Fibroblast of skin of left quadriceps (primary cell): ENCODE measurements at regions not wholly inside any gene's neighbourhood (a gene's known extent, or its start where the extent isn't known, plus 50 kb on each side); places are given as distances from the start of the nearest gene placed in this dataset.
"Not testable (repeated sequence)": the region's sequence is repeated elsewhere in the genome, so short reads cannot be mapped to it uniquely, and the experiment has no call there.

Experiments used
- DNase-seq, 2 experiments: peaks; one replicate each; pipeline ENCODE4 v3.0.0-alpha.2; 2013; ENCODE audit warnings: low read depth in 2 of 2

DNA sequence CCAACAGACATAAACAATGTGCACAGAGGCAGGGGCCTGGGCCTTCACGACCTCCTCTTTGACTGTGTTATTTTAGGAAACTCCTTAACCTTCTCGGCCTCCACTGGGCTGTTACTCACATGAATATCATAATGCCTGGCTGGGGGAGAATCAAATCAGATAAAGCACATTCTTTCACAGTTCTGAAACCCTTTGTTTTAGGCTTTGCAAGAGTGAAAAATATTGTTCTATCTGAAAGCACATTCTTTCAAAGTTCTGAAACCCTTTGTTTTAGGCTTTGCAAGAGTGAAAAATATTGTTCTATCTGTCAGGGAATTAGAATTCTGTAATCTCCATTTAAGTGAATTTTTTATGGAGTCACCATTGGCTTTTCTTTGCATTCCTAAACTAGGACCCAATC, 50.7 kb upstream of the SYNDIG1 start:
- no peak for DNase-seq

DNA sequence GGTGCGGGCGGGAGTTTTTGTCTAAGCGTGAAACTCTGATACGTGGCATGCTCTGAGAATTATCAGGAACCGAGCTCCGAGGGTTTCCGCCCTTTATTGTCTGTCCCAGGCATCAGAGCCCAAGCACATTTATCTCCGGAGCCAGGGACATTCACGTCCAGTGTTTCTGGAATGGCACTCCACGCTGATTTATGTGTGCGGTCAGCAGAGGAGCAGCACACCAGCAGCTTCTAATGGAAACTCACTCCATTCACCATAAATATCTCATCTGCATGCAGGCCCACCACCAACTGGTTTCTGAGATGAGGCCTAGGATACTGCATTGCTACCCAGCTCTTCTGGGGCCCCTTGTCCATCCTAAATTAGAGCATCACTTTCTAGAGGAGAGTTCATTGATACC, 51.9 kb upstream of the SYNDIG1 start:
- no peak for DNase-seq

DNA sequence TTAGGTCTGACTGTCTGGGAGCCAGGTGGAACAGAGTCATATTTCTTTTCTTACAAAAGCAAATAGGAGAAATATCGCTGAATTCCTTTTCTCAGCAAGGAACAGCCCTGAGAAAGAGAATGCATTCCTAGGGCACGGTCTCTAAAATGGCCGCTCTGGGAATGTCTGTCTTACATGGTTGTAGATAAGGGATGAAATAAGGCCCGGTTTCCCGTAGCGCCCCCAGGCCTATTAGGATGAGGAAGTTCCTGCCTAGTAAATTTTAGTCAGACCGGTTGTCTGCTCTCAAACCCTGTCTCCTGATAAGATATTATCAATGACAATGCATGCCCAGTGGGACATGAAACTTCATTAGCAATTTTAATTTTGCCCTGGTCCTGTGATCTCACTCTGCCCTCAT, 54.0 kb upstream of the SYNDIG1 start:
- DNase-seq = not testable (repeated sequence)

DNA sequence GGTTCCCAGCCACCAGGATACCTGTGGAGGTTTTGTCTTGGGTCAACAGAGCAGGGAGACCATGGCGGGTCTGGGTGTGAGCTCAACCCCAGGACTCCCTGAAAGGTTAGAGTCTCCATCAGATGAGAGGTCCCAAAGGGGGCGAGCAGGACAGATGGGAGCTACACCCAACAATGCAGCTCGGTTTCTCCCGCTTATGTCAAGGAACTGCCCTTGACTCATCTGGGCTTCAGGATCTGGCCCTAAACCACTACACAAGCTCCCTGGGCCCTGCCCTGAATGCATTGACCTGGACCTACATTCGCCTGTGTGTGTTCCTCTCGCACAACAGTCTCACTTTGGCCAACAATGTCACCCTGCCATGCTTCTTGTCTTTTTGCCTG, 57.6 kb upstream of the SYNDIG1 start:
- no peak for DNase-seq

DNA sequence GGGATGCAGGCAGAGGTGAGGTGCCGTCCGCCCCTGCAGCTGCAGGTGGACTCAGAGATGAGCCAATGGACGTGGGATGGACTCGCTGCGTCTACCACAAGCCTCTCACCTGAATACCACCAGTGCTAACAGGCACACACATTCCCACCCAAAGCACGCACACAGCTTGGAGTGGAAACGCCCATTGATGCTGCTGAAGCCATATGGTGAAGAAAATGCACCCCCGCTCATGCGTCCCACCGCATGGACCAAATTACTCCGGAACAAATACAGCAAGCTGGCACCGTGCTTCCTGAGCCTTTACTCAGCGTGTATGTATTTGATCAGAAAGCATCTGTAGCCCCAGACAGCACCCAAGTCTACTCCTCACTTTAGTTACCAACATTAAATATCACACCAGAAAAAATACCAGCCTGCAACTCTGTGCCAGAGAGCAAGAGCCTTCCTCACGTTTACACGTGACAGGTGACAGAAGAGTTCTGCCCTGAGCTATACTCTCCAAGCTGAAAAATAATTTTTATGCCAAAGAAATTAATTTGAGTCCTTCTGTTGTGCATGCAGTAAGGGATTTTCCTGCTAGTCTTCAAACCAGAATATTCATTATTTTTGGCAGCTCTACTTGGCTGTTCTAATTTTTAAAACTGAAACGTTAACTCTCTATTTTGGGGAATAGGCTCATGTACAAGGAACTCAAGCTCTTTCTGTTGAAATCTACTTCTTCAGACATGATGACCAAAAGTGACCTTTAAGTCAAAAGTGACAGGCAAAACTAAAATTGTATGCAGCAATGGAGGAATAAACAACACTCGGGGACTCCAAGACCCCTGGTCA, 58.2 kb upstream of the SYNDIG1 start:
- no peak for DNase-seq

DNA sequence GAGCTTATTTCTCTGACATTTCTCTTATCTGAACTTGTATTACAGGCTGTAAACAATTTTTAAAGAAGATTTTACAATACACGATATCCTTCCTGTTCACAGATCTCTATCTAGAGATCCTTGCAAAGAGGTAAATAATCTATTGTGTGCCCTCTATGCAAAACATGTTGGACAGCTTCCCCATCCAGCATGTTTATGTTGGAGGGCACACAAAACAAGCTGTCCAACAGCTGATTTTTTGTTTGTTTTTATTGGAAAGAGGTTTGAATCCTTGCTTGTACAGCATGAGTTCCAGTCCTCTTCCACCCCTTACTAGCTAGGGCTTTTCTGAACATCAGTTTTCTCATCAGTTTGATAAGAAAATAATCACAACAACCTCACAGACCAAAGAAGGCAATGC, 62.3 kb upstream of the SYNDIG1 start:
- no peak for DNase-seq

DNA sequence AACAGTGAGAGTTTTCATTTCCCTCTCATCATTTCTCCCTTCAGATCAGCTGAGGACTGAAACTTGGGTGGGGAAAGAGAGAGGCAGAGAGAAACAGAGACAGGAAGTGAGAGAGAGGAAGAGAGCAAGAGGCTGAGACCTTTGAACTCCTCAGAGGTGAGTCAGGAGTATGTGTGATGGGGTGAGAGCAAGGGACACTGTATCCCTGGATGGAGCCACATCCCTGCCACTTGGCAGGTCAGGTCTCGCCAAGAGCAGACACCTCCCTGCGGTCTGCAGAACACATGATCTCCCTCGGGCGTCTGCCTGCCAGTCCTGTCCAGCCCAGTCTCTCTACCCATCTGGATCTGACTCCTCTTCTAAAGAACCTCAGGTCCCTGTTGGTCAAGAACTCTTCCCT, 62.7 kb upstream of the SYNDIG1 start:
- no peak for DNase-seq

DNA sequence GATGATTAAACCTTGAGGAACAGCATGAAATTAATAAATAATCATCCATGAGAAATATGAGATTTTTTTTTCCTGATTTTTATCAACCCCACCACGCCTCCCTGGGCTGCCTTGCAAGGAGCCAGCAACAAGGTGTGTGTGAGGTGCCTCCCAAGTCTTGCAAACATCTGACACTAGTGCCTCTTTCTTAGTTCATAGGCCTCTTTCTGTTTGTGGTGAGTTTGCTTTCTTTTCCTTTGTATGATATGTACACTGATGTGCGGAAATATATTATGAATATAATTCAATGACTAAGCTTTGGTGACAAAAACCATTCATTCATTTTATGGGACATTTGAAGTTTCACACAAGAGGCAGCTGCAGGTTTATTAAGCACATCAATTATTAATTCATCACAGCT, 63.2 kb upstream of the SYNDIG1 start:
- DNase-seq = no peak

DNA sequence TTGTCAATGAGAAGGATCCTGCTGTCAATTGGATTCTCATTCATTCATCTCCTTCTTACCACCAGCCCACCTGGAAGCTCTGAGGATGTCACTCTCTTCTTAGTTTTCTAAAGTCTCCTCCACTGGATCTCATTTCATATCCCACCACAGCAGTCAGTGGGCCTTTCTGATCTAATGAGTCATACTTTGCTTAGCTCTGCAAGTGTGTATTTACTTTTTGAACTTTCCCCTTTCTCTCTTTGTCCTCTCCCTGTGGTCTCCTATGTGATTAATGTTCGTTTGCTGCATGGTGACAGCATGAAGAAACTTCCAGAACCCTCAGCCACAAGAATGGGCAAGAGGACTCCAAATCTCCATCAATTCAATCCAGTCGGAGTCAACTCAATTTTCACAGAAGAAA, 63.6 kb upstream of the SYNDIG1 start:
- no peak for DNase-seq

DNA sequence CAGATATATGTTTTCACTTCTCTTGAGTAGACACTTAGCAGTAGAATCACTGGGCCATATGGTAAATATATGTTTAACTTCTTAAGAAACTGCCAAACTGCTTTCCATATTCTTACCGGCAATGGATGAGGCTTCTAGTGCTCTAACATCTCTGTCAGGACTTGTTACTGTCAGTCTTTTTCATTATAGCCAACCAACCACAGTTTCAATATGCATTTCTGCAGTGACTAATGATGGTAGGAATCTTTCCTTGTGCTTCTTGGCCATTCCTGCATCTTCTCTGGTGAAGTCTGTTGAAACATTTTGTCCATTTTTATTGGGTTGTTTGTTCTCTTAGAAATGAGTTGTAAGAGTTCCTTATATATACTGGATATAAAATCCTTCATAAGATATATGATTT, 66.0 kb upstream of the SYNDIG1 start:
- no peak for DNase-seq

DNA sequence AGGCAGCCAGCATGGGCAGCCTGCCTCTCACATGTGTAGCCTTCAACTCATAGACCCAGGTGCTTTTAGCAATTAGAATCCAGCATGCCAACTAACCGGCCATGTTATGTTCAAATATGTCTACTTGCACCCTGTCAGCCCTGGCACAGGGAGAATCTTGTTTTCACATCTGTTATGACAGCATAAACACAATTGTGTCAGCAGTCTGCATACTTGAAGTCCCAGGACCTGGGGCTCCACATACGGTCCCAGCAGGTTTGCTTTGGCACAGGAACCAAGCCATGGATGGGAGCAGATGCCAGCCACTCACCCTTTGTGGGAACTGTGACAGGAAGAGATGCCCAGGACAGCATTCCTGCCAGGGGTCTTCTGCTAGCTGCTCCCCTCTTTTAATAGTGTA, 67.2 kb upstream of the SYNDIG1 start:
- no peak for DNase-seq

DNA sequence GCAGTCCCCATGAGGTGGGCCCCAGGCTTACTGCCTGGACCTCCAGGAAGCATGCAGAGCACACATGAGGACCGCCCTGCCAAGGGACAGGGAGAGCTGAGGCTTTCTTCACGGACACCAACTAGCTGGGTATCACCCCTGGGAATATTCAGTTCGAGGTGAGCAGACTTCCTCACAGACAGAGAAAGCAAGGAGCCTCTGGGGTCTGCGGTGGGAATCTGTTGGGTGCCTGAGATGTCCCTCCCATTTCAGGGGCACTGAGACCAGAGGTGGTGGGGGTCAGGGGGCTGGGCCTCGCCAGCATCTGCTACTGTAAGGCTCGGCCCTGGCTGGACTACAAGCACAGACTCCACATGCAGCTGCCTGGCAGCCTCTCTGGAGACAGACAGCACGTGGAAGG, 74.3 kb upstream of the SYNDIG1 start:
- no peak for DNase-seq

DNA sequence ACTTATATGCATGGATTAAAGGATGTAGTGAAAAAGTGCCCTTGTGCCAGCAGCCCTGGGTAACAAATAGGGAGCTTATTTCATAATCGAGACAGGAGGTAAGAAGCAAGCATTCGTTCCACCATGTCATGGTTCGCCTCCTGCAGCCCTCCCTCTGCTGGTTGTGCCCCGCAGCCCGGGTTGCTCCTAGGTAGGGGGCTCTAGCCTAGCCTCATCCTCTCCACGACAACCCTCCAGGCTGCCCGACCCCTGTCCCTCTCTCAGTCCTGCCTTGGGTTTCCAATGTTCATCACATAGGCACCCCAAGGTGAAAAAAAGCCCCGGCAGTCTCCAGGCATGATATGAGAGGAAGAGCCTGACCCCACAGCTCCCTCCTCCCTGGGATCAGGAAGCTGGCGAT, 75.5 kb upstream of the SYNDIG1 start:
- DNase-seq = no peak

DNA sequence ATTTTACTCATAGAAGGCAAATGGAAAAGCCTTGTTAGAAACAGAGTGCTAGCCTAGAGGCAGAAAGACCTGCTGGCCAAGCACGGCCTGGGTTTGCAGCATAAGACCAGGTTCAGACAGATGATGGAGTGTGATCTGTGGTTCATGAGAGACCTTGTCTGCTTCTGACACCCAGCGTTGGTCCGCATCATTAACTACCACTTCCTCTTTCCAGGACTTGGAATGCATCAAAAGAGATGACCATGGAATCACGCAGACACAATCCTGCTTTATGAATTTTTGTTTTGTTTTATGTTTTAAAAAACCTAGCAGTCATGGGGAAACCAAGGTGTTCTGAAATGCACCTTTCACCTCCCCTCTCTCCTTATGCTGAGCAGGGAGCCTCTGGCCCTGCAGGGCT, 76.8 kb upstream of the SYNDIG1 start:
- no peak for DNase-seq

DNA sequence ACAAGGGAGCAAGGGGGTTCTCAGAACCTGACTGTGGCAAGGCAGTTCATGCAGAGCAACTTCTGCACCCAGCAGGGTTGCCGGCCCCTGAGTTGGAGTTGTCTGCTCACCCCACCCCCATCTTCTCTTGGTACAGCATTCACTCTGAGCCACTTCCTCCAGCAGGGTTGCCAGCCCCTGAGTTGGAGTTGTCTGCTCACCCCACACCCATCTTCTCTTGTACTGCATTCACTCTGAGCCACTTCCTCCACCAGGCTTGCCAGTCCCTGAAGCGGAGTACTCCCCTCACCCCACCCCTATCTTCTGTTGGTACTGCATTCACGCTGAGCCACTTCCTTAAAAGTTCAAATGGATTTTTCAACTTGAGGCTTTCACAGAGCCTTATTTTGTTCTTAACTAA, 79.7 kb upstream of the SYNDIG1 start:
- no peak for DNase-seq

DNA sequence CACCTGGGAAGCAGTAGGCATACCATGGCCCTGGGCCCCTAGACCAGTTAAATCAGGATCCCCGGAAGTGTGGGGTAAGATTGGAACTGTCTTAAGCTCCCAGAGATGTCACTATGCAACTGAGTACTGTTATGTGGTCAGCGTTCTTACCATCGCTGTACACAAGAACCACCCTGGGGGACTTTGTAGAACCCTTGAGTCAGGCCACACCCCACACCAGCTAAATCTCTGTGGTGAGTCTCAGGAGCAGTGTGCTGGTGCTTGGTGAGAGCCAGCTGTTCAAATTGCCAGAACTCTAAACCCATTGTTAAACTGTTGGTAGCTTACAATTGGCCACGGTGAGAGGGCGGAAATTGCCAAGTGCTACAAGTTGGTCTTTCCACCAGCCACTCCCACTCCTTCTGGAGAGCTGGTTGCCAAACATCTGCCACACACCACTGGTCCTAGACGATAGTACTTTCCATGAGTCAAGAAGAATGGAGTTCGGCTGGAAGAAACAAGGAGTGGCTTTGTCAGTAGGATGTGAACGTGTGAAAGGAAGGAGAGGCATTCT, 80.5 kb upstream of the SYNDIG1 start:
- DNase-seq = no peak

DNA sequence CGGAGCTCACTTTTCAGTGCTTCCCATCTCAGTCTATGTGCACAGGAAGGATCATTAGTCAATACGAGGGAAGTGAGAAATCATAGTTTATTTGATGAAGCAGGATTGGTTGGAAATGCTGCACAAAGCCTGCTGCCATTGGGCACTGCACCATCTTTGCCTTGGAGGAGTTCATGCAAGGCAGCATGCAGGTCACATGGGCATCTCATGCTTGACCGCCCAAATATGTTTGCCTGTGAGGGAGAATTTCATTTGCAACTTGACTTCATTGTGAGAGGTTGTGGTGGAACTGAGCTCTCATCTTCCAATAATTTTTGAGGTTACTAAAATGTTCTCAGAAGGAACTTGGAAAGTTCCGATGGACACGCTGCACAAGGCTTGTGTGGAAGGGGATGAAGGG, 83.9 kb upstream of the SYNDIG1 start:
- DNase-seq = no peak

DNA sequence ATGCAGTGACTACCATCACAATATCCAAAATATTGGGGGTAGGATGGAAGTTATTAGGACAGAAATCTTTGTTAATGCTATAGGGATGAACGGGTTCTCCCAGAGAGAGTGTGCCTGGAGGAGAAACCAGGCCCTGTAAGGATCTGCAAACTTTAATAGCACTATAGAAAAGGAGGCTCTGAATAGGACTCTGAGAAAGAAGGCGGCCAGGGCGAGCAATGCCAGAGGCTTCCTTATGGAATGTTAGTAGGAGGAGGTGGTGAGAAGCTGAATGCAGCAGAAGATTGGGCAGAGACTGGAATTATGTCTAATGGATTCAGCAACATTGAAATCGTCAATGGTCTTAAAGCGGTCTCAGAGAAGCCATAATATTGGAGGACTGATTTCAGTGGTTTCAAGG, 84.6 kb upstream of the SYNDIG1 start:
- DNase-seq = no peak

DNA sequence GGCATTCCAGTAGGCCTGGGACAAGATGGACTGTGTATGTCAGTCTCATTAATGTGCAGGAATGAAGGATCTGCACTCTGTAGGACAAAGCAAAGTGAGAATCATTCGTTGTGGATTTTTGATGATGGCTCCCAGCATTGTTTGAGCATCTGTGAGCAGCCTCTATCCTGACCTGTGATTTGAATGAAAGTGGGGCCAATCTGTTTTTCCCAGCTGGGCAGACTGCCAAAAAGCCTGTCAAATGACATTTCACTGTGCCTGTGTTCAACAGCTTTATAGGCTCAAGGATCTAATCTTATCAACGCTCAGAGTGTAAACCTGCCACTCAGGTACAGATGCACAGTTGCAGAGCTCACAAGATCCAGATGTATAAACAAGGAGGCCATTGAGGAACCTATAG, 86.7 kb upstream of the SYNDIG1 start:
- no peak for DNase-seq

DNA sequence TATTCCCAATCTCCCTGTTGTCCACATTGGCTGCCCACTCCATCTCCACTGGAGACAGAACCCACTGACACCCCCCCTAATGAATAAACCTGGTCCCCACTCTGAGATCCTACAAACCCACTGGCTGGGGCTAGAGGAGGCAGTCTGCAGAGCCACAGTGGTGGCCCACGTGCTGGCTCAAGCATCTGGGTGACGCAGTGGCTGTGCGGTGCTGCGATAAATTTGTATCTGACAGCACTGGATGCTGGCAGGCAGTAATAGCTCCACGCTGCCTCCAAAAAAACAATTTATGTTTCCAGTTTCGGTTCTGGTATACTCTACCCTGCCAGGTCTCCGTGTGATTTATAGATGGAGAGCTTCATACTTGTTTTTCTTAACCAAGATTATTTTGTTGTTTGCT, 87.1 kb upstream of the SYNDIG1 start:
- DNase-seq = no peak

DNA sequence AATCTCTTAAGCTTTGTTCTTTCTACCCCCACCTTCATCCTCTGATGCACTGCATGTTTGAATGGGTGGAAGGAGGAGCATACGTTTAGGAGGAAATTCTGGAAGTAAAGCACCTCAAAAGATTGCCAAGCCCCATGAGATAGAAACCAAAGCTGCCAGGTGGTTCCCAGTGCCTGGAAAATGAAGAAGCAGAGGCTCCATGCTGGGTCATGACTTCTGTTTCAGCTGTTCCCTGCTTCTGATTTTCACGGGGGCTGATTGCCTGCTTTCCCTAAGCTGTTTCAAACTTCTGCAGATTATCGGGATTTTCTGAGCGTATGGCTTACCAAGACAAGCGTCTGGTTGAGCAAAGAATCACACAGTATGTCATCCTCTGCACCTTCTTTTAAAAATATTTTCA, 87.5 kb upstream of the SYNDIG1 start:
- DNase-seq = no peak

DNA sequence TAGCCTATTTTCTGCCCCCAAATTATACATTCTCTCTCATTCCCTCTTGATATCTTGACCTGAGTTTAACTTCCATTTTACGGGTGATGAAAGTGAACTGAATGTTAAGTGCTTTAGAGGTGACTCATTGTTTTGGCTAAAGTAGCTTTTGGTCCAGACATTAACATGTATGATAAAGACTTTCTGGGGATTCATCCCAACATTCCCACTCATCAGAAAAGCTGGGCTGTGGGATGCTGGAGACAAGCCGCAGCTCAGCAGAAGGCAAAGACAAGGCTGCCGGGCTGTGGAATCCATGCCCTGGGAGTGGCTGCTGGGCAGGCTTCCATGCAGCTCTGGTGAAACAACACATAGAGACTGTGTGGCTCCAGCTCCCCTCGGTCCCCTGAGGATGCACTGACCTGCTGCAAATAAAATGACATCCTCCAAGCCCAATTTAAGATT, 89.9 kb upstream of the SYNDIG1 start:
- peak; percentile 64 to 65 for DNase-seq

DNA sequence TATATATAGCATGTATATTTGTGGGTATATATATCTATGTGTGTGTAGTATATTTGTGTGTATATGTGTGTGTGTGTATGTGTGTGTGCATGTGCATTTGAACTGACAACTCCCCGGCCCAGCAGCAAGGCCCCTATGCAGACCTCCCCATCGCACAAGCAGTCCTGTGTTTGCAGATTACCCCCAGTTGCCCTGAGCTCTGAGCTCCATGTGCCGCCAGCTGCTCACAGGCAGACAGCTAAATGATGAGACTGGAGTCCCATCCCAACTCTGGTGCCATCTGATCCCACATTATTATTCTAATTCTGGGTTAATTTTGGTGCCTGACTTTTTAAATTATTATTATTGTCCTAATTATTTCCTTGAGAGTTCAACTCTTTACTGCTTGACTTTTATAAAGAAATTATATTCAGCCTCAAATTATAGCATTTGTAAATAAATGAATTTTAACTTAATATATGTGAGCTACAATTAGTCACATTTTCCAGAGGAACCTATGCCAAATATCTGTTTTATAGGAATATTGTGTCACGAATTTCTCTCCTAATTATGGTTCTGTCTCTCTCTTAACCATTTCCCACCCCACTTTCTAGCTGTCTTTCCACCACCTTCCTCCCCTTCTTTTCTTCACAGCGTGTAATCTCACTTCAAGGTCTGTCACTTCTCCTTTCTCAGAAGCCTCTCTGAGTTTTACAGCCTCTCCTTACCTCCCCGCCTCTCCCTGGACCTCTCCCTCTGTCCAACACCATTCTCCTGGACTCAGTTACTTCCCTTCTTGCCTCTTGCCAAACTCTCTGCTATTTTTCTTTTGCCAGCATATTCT, 90.6 kb upstream of the SYNDIG1 start:
- DNase-seq = no peak
